GM12878 (cell line): ENCODE measurements at regions not wholly inside any gene's neighbourhood (a gene's known extent, or its start where the extent isn't known, plus 50 kb on each side); places are given as distances from the start of the nearest gene placed in this dataset.

Source experiments
- CREM ChIP-seq: IDR thresholded peaks from 2 replicates; pipeline ENCODE4 v1.6.1; 2014; ENCODE audit warnings: antibody characterized with exemption, low read depth
- EP300 ChIP-seq, 2 experiments: fragments of 150-350 bp in 1 of 2; IDR thresholded peaks; 2 replicates each; pipeline ENCODE4 v1.6.1; 2011 to 2012; ENCODE audit warnings: low read depth in 2 of 2, low read length in 2 of 2, borderline replicate concordance in 1 of 2, improper control_type of control experiment in 1 of 2, inconsistent platforms in 1 of 2; ENCODE audit not compliant: control insufficient read depth in 1 of 2
- ESRRA ChIP-seq: IDR thresholded peaks from 2 replicates; pipeline ENCODE4 v1.6.1; 2012; ENCODE audit warnings: mild to moderate bottlenecking, low read length, improper control_type of control experiment
- MLLT1 ChIP-seq: fragments of 450-650 bp; IDR thresholded peaks from 2 replicates; pipeline ENCODE4 v1.6.1; 2016; ENCODE audit warnings: mild to moderate bottlenecking
- MTA2 ChIP-seq: fragments of 450-650 bp; IDR thresholded peaks from 2 replicates; pipeline ENCODE4 v1.6.1; 2016; ENCODE audit warnings: low read depth, mild to moderate bottlenecking, moderate library complexity
- PAX5 ChIP-seq: IDR thresholded peaks from 2 replicates; pipeline ENCODE4 v1.6.1; 2011; ENCODE audit warnings: low read depth, low read length, borderline replicate concordance
- POLR2AphosphoS2 ChIP-seq: IDR thresholded peaks from 2 replicates; pipeline ENCODE4 v1.6.1; 2011; ENCODE audit warnings: low read depth, mild to moderate bottlenecking, low read length, improper control_type of control experiment, moderate library complexity
- RELA ChIP-seq: fragments of 450-650 bp; IDR thresholded peaks from 2 replicates; pipeline ENCODE4 v1.8.0; 2014; ENCODE audit warnings: borderline replicate concordance; ENCODE audit not compliant: partially characterized antibody
- SMARCA5 ChIP-seq: fragments of 450-650 bp; IDR thresholded peaks from 2 replicates; pipeline ENCODE4 v1.6.1; 2017; ENCODE audit warnings: mild to moderate bottlenecking
- SRF ChIP-seq, 2 experiments: IDR thresholded peaks; 2 replicates each; pipeline ENCODE4 v1.6.1; 2011; ENCODE audit warnings: low read depth in 2 of 2, low read length in 2 of 2, mild to moderate bottlenecking in 1 of 2, moderate library complexity in 1 of 2
- STAT3 ChIP-seq: IDR thresholded peaks from 2 replicates; pipeline ENCODE4 v1.6.1; 2011; ENCODE audit warnings: low read depth, low read length, improper control_type of control experiment
- TBL1XR1 ChIP-seq: IDR thresholded peaks from 2 replicates; pipeline ENCODE4 v1.6.1; 2012; ENCODE audit warnings: low read depth, low read length, improper control_type of control experiment
- ZBED1 ChIP-seq: IDR thresholded peaks from 2 replicates; pipeline ENCODE4 v1.6.1; 2016; ENCODE audit warnings: borderline replicate concordance
- ZNF622 ChIP-seq: fragments of 450-650 bp; IDR thresholded peaks from 2 replicates; pipeline ENCODE4 v1.6.1; 2017; ENCODE audit warnings: mild to moderate bottlenecking, inconsistent platforms
- TF ChIP-seq, protein P1 (sequence below): fragments of 450-650 bp; IDR thresholded peaks from 2 replicates; pipeline ENCODE4 v1.6.1; 2017; ENCODE audit warnings: mild to moderate bottlenecking
- TF ChIP-seq, protein P2 (sequence below): fragments of 450-650 bp; IDR thresholded peaks from 2 replicates; pipeline ENCODE4 v1.6.1; 2017; ENCODE audit warnings: mild to moderate bottlenecking, low read depth, inconsistent platforms; ENCODE audit not compliant: poor library complexity, severe bottlenecking
- TF ChIP-seq, protein P3 (sequence below): fragments of 450-650 bp; IDR thresholded peaks from 2 replicates; pipeline ENCODE4 v1.6.1; 2016; ENCODE audit warnings: mild to moderate bottlenecking

- no peak for TF ChIP-seq ZNF622
- no peak for TF ChIP-seq EP300 (IDR thresholded peaks at IDR 0.05; ENCODE audit: borderline replicate concordance in 1 of 2, control insufficient read depth in 1 of 2, low read depth in 2 of 2, low read length in 2 of 2)
- TF ChIP-seq, protein P1, sequence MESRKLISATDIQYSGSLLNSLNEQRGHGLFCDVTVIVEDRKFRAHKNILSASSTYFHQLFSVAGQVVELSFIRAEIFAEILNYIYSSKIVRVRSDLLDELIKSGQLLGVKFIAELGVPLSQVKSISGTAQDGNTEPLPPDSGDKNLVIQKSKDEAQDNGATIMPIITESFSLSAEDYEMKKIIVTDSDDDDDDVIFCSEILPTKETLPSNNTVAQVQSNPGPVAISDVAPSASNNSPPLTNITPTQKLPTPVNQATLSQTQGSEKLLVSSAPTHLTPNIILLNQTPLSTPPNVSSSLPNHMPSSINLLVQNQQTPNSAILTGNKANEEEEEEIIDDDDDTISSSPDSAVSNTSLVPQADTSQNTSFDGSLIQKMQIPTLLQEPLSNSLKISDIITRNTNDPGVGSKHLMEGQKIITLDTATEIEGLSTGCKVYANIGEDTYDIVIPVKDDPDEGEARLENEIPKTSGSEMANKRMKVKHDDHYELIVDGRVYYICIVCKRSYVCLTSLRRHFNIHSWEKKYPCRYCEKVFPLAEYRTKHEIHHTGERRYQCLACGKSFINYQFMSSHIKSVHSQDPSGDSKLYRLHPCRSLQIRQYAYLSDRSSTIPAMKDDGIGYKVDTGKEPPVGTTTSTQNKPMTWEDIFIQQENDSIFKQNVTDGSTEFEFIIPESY, result no peak
- no peak for TF ChIP-seq STAT3
- no peak for TF ChIP-seq POLR2AphosphoS2
- TF ChIP-seq MTA2, result peak; percentile 64; the same call in 1 of the 2 replicates
- no peak for TF ChIP-seq PAX5
- TF ChIP-seq, protein P2, sequence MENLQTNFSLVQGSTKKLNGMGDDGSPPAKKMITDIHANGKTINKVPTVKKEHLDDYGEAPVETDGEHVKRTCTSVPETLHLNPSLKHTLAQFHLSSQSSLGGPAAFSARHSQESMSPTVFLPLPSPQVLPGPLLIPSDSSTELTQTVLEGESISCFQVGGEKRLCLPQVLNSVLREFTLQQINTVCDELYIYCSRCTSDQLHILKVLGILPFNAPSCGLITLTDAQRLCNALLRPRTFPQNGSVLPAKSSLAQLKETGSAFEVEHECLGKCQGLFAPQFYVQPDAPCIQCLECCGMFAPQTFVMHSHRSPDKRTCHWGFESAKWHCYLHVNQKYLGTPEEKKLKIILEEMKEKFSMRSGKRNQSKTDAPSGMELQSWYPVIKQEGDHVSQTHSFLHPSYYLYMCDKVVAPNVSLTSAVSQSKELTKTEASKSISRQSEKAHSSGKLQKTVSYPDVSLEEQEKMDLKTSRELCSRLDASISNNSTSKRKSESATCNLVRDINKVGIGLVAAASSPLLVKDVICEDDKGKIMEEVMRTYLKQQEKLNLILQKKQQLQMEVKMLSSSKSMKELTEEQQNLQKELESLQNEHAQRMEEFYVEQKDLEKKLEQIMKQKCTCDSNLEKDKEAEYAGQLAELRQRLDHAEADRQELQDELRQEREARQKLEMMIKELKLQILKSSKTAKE, result no peak
- TF ChIP-seq SMARCA5, result no peak
- no peak for TF ChIP-seq ESRRA
- no peak for TF ChIP-seq MLLT1
- no peak for TF ChIP-seq TBL1XR1
- no peak for TF ChIP-seq SRF (IDR thresholded peaks at IDR 0.05; ENCODE audit: low read depth in 2 of 2, low read length in 2 of 2)
- no peak for TF ChIP-seq RELA
- TF ChIP-seq, protein P3, sequence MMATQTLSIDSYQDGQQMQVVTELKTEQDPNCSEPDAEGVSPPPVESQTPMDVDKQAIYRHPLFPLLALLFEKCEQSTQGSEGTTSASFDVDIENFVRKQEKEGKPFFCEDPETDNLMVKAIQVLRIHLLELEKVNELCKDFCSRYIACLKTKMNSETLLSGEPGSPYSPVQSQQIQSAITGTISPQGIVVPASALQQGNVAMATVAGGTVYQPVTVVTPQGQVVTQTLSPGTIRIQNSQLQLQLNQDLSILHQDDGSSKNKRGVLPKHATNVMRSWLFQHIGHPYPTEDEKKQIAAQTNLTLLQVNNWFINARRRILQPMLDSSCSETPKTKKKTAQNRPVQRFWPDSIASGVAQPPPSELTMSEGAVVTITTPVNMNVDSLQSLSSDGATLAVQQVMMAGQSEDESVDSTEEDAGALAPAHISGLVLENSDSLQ, result no peak
- TF ChIP-seq ZBED1, result no peak
- TF ChIP-seq CREM, result peak; percentile 22; the same call in 1 of the 2 replicates
Measured at GRCh38 chr12:91618281-91618680, 435.7 kb upstream of the DCN start (continued).
